LNCaP clone FGC (cell line): ENCODE measurements at regions not wholly inside any gene's neighbourhood (a gene's known extent, or its start where the extent isn't known, plus 50 kb on each side); places are given as distances from the start of the nearest gene placed in this dataset.

ENCODE experiments used
- DNase-seq: peaks from one replicate; pipeline ENCODE4 v3.0.0-alpha.2; 2011; ENCODE audit warnings: low read depth
- H3K4me3 ChIP-seq: 2 replicates; pipeline ENCODE4 v1.5.1; 2011; ENCODE audit warnings: mild to moderate bottlenecking, low read depth, low read length, control low read depth
- CTCF ChIP-seq: IDR thresholded peaks from 2 replicates; pipeline ENCODE4 v1.5.1; 2012; ENCODE audit warnings: mild to moderate bottlenecking; ENCODE audit not compliant: control insufficient read depth, insufficient read depth; ENCODE audit errors: extremely low read depth

- no peak for TF ChIP-seq CTCF
- no peak for DNase-seq
- no peak overlapping the region for H3K4me3 ChIP-seq
Measured at GRCh38 chr1:199007423-199007822, 368.6 kb downstream of the PTPRC start.

- TF ChIP-seq CTCF = no peak
- no peak for DNase-seq
- no peak overlapping the region for H3K4me3 ChIP-seq
Measured at GRCh38 chr1:199009447-199009846, 370.6 kb downstream of the PTPRC start.

- no peak overlapping the region for H3K4me3 ChIP-seq
- no peak for DNase-seq
- TF ChIP-seq CTCF = no peak
Measured at GRCh38 chr1:199010492-199010891, 371.7 kb downstream of the PTPRC start.

DNA sequence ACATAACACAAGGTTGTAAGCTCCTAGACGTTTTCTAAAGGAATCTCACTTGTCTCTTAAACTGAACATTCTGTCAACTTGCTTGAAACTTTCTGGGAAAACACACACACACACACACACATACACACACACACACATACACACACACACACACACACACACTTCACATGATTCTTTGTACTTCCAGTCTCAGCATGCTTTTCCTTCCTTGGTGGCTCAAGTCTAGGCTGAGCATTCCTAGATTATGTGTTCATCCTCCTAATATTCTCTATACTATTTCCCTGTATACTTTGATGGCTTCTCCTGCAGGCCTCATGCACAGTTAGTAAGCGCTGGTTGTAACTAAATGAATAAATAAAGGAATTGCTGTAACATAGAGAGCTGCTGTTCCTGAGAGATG lies 372.1 kb downstream of the PTPRC start:
- H3K4me3 ChIP-seq = no peak overlapping the region
- DNase-seq = no peak
- no peak for TF ChIP-seq CTCF

DNA sequence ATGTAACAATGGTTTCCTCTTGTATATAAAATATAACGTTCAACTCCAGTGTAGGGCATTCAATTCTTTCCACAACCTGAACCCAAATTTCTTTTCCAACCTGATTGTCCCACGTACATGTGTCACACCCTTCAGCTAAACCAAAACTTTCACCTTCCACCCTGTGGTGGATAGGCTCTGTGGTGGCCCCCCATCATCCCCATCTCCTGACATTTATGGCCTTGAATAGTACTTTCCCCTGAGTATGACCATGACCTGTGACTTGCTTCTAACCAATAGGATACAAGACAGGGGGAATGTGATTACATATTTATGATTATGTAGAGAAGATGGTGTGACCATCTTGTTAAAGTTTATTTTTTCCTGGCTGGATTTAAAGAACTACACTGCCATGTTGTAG lies 377.0 kb downstream of the PTPRC start:
- no peak overlapping the region for H3K4me3 ChIP-seq
- no peak for DNase-seq
- TF ChIP-seq CTCF = no peak

- no peak overlapping the region for H3K4me3 ChIP-seq
- no peak for TF ChIP-seq CTCF
- no peak for DNase-seq
Measured at GRCh38 chr1:199018471-199019135, 379.8 kb downstream of the PTPRC start.

DNA sequence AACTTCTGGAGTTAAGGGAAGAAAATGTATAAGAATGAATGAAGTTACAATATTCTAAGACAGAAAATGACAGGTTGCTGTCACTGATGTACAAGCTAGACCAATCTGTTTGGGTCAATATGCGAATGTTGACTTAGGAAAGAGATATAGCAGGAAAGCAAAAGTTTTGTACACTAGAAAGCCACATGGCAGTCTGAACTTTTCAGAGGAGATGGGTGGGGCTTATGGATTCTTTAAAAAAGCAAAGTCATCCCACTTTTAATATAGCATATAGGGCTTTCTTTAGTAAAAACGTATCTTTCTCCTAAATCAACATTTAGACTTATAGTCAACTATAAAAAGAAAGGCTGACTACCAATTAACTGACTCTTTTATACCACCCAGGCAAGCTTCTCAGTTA lies 381.2 kb downstream of the PTPRC start:
- TF ChIP-seq CTCF = no peak
- no peak for DNase-seq
- no peak overlapping the region for H3K4me3 ChIP-seq
